ENCODE measurements at regions not wholly inside any gene's neighbourhood (a gene's known extent, or its start where the extent isn't known, plus 50 kb on each side); places are given as distances from the start of the nearest gene placed in this dataset.

GRCh38 chrX:40282946-40283660 lies 185.3 kb upstream of the BCOR start:
- no peak for DNase-seq (ENCODE audit: low spot score)

GRCh38 chrX:40282348-40282747 lies 184.6 kb upstream of the BCOR start:
- no peaks in the 10 kb centered on the region for H3K36me3 ChIP-seq
- no peak overlapping the region for H3K4me3 ChIP-seq
- no peaks in the 10 kb centered on the region for H3K9me3 ChIP-seq
- H3K27ac ChIP-seq, result no peak overlapping the region
- DNase-seq (ENCODE audit: low spot score), result no peak
- TF ChIP-seq POLR2AphosphoS5 (IDR thresholded peaks at IDR 0.05), result no peak
- no peak for TF ChIP-seq CTCF (IDR thresholded peaks at IDR 0.05)
- TF ChIP-seq POLR2A (IDR thresholded peaks at IDR 0.05), result no peak
- H3K27me3 ChIP-seq (replicated peaks; ENCODE audit: insufficient read depth), result no peaks in the 10 kb centered on the region
- WGBS, result 80% methylated on average over 4 of the region's 4 CpGs
- H3K4me1 ChIP-seq (replicated peaks), result no peaks in the 10 kb centered on the region
- intact Hi-C loops (cut with DNase I), result no loop called here

More at GRCh38 chrX:40282946-40283660, 185.3 kb upstream of the BCOR start:
- no peaks in the 10 kb centered on the region for H3K9me3 ChIP-seq
- no peaks in the 10 kb centered on the region for H3K27me3 ChIP-seq (replicated peaks; ENCODE audit: insufficient read depth)
- TF ChIP-seq CTCF (IDR thresholded peaks at IDR 0.05) (no peak), POLR2AphosphoS5 (IDR thresholded peaks at IDR 0.05) (no peak), POLR2A (IDR thresholded peaks at IDR 0.05) (no peak)
- H3K4me3 ChIP-seq, result no peak overlapping the region
- WGBS, result 60% methylated on average over 10 of the region's 10 CpGs
- no peak overlapping the region for H3K27ac ChIP-seq
- intact Hi-C loops (cut with DNase I), result no loop called here
- H3K4me1 ChIP-seq (replicated peaks), result no peaks in the 10 kb centered on the region
- H3K36me3 ChIP-seq, result no peaks in the 10 kb centered on the region

GRCh38 chrX:40281336-40282005 lies 183.7 kb upstream of the BCOR start:
- Histone ChIP-seq H3K36me3 (no peaks in the 10 kb centered on the region), H3K4me1 (replicated peaks) (no peaks in the 10 kb centered on the region), H3K4me3 (no peak overlapping the region), H3K27me3 (replicated peaks; ENCODE audit: insufficient read depth) (no peaks in the 10 kb centered on the region), H3K27ac (no peak overlapping the region), H3K9me3 (no peaks in the 10 kb centered on the region)
- 65% methylated on average over 3 of the region's 4 CpGs for WGBS
- no peak for DNase-seq (ENCODE audit: low spot score)
- intact Hi-C loops (cut with DNase I), result no loop called here
- TF ChIP-seq POLR2AphosphoS5 (IDR thresholded peaks at IDR 0.05) (no peak), CTCF (IDR thresholded peaks at IDR 0.05) (no peak), POLR2A (IDR thresholded peaks at IDR 0.05) (no peak)

- Histone ChIP-seq H3K36me3 (no peaks in the 10 kb centered on the region), H3K27me3 (replicated peaks; ENCODE audit: insufficient read depth) (no peaks in the 10 kb centered on the region), H3K9me3 (no peaks in the 10 kb centered on the region), H3K27ac (no peak overlapping the region), H3K4me3 (no peak overlapping the region), H3K4me1 (replicated peaks) (no peaks in the 10 kb centered on the region)
- 60% methylated on average over 5 of the region's 5 CpGs for WGBS
- DNase-seq (ENCODE audit: low spot score), result no peak
- intact Hi-C loops (cut with DNase I), result no loop called here
- TF ChIP-seq POLR2AphosphoS5 (IDR thresholded peaks at IDR 0.05) (no peak), CTCF (IDR thresholded peaks at IDR 0.05) (no peak), POLR2A (IDR thresholded peaks at IDR 0.05) (no peak)
Measured at GRCh38 chrX:40279762-40280161, 182.0 kb upstream of the BCOR start.

- Histone ChIP-seq H3K4me1 (replicated peaks) (no peaks in the 10 kb centered on the region), H3K36me3 (no peaks in the 10 kb centered on the region), H3K27me3 (replicated peaks; ENCODE audit: insufficient read depth) (no peaks in the 10 kb centered on the region), H3K4me3 (no peak overlapping the region), H3K27ac (no peak overlapping the region), H3K9me3 (no peaks in the 10 kb centered on the region)
- intact Hi-C loops (cut with DNase I), result no loop called here
- 47% methylated on average over 3 of the region's 3 CpGs for WGBS
- TF ChIP-seq CTCF (IDR thresholded peaks at IDR 0.05) (no peak), POLR2A (IDR thresholded peaks at IDR 0.05) (no peak), POLR2AphosphoS5 (IDR thresholded peaks at IDR 0.05) (no peak)
- DNase-seq (ENCODE audit: low spot score), result no peak
Measured at GRCh38 chrX:40279091-40279430, 181.3 kb upstream of the BCOR start.
